PC-3 (cell line): ENCODE measurements at regions not wholly inside any gene's neighbourhood (a gene's known extent, or its start where the extent isn't known, plus 50 kb on each side); places are given as distances from the start of the nearest gene placed in this dataset.
A peak's percentile ranks its signal among the peaks of the same experiment; 100 is the strongest.

Experiments used
- ATAC-seq: fragments of 200-7000 bp; cut with Tn5 transposase; 2 replicates; pipeline ENCODE4 v1.9.1; 2020; ENCODE audit warnings: mild to moderate bottlenecking, moderate library complexity
- BruUV-seq: library from RNA; stranded (reverse); fragments of 400-500 nt; replicated peaks from 2 replicates; lab custom pipeline; 2021; lab: Mats Ljungman, UMichigan
- CTCF ChIA-PET: fragments of 300-600 bp; sonication (Branson Sonifier 250); formaldehyde crosslinking; loops from one replicate; lab custom pipeline; 2022; ENCODE audit warnings: antibody characterized with exemption; lab: Charles Lee
- POLR2A ChIA-PET: fragments of 300-600 bp; sonication (Branson Sonifier 250); formaldehyde crosslinking; loops from one replicate; lab custom pipeline; 2022; ENCODE audit warnings: antibody characterized with exemption; ENCODE audit not compliant: unreplicated experiment; lab: Charles Lee
- DNase-seq: peaks from one replicate; pipeline ENCODE4 v3.0.0-alpha.2; 2015
- H2AFZ ChIP-seq: fragments of 300-600 bp; sonication (generic); 2 replicates; pipeline ENCODE4 v1.6.0; 2016; ENCODE audit warnings: antibody characterized with exemption, low read length
- H3F3A ChIP-seq: fragments of 300-600 bp; sonication (generic); one replicate; pipeline ENCODE4 v1.6.0; 2017; ENCODE audit warnings: antibody characterized with exemption, low read length, control low read depth, mild to moderate bottlenecking; ENCODE audit not compliant: unreplicated experiment
- H3K27ac ChIP-seq: fragments of 300-600 bp; sonication (generic); 2 replicates; pipeline ENCODE4 v1.5.1; 2016; ENCODE audit warnings: mild to moderate bottlenecking, low read length
- H3K27me3 ChIP-seq: fragments of 300-600 bp; sonication (generic); 2 replicates; pipeline ENCODE4 v1.6.1; 2016; ENCODE audit warnings: low read length, mixed read lengths
- H3K36me3 ChIP-seq: fragments of 300-600 bp; sonication (generic); 2 replicates; pipeline ENCODE4 v1.6.1; 2016; ENCODE audit warnings: low read depth, mixed run types, low read length, mixed read lengths
- H3K4me1 ChIP-seq: fragments of 300-600 bp; sonication (generic); 2 replicates; pipeline ENCODE4 v1.5.1; 2016; ENCODE audit warnings: low read length; ENCODE audit not compliant: insufficient read depth
- H3K4me2 ChIP-seq: fragments of 300-600 bp; sonication (generic); 2 replicates; pipeline ENCODE4 v1.6.0; 2016; ENCODE audit warnings: low read length
- H3K4me3 ChIP-seq: fragments of 300-600 bp; sonication (generic); 2 replicates; pipeline ENCODE4 v1.5.1; 2016; ENCODE audit warnings: mild to moderate bottlenecking, low read length, mixed read lengths
- H3K79me2 ChIP-seq: fragments of 300-600 bp; sonication (generic); 2 replicates; pipeline ENCODE4 v1.6.1; 2017; ENCODE audit warnings: low read length, mixed read lengths
- H3K9ac ChIP-seq: fragments of 300-600 bp; sonication (generic); 2 replicates; pipeline ENCODE4 v1.6.0; 2016; ENCODE audit warnings: mild to moderate bottlenecking, low read length
- H3K9me2 ChIP-seq: fragments of 300-600 bp; sonication (generic); replicated peaks from 2 replicates; pipeline ENCODE4 v1.6.1; 2016; ENCODE audit warnings: mixed run types, low read length, mixed read lengths
- H3K9me3 ChIP-seq: fragments of 300-600 bp; sonication (generic); 2 replicates; pipeline ENCODE4 v1.6.1; 2016; ENCODE audit warnings: low read length, mixed read lengths
- H4K20me1 ChIP-seq: fragments of 300-600 bp; sonication (generic); 2 replicates; pipeline ENCODE4 v1.6.1; 2016; ENCODE audit warnings: low read length, mixed read lengths
- CTCF ChIP-seq: fragments of 300-600 bp; sonication (generic); conservative IDR thresholded peaks from 2 replicates; pipeline ENCODE4 v1.5.1; 2017; ENCODE audit warnings: antibody characterized with exemption, low read depth, mild to moderate bottlenecking, low read length
- EZH2 ChIP-seq: fragments of 300-600 bp; sonication (generic); IDR thresholded peaks from one replicate; pipeline ENCODE4 v1.6.1; 2017; ENCODE audit warnings: antibody characterized with exemption, mild to moderate bottlenecking, low read length; ENCODE audit not compliant: unreplicated experiment
- EZH2phosphoT487 ChIP-seq: fragments of 300-600 bp; sonication (generic); IDR thresholded peaks from 2 replicates; pipeline ENCODE4 v1.6.1; 2018; ENCODE audit warnings: mild to moderate bottlenecking, antibody characterized with exemption, low read length, borderline replicate concordance
- intact Hi-C: fragments of 100-400 bp; cut with micrococcal nuclease; formaldehyde crosslinking; loops from 2 replicates; pipeline ENCODE4 v1.9.0; 2023

GRCh38 chr14:59103396-59103795 is 85.1 kb upstream of the DAAM1 start:
- Histone ChIP-seq H3K9me3 (no peaks in the 10 kb centered on the region), H3K4me2 (no peak overlapping the region), H3K36me3 (no peaks in the 10 kb centered on the region), H2AFZ (no peak overlapping the region), H3K27me3 (peaks cover 47% of the 10 kb centered on the region), H3K4me1 (peaks cover 5% of the 10 kb centered on the region), H4K20me1 (no peaks in the 10 kb centered on the region), H3K9ac (no peak overlapping the region), H3K27ac (no peak overlapping the region), H3K4me3 (no peak overlapping the region), H3K79me2 (no peaks in the 10 kb centered on the region), H3F3A (no peaks in the 10 kb centered on the region), H3K9me2 (peaks cover 7% of the 10 kb centered on the region; the same call in 1 of the 2 replicates)
- TF ChIP-seq EZH2phosphoT487 (no peak), CTCF (no peak), EZH2 (no peak)
- ChIA-PET POLR2A (no interaction called here), CTCF (no interaction called here)
- intact Hi-C loops, result no loop called here
- DNase-seq (no peak), ATAC-seq (no peak)
- no TSS peak for BruUV-seq

- TF ChIP-seq EZH2, result no peak
- TF ChIP-seq CTCF, result no peak
- no peak for TF ChIP-seq EZH2phosphoT487
- no peaks in the 10 kb centered on the region for H3K36me3 ChIP-seq
- POLR2A ChIA-PET, result no interaction called here
- no peak for ATAC-seq
- H3K27ac ChIP-seq, result no peak overlapping the region
- H3K9me3 ChIP-seq, result no peaks in the 10 kb centered on the region
- DNase-seq, result no peak
- H3K27me3 ChIP-seq, result peaks cover 25% of the 10 kb centered on the region
- no peak overlapping the region for H3K9ac ChIP-seq
- BruUV-seq, result no TSS peak
- no peaks in the 10 kb centered on the region for H3K79me2 ChIP-seq
- H4K20me1 ChIP-seq, result no peaks in the 10 kb centered on the region
- H3K4me1 ChIP-seq, result no peaks in the 10 kb centered on the region
- CTCF ChIA-PET, result no interaction called here
- H3F3A ChIP-seq, result no peaks in the 10 kb centered on the region
- H3K4me2 ChIP-seq, result no peak overlapping the region
- H2AFZ ChIP-seq, result no peak overlapping the region
- no peak overlapping the region for H3K4me3 ChIP-seq
- intact Hi-C loops, result no loop called here
- H3K9me2 ChIP-seq, result no peaks in the 10 kb centered on the region
These were observed 80.6 kb upstream of the DAAM1 start for GRCh38 chr14:59107819-59108218.

GRCh38 chr14:59116984-59117415 is 71.5 kb upstream of the DAAM1 start:
- Histone ChIP-seq H3K27me3 (peaks cover 8% of the 10 kb centered on the region; the same call in 1 of the 2 replicates), H3K36me3 (no peaks in the 10 kb centered on the region), H3K4me2 (peak overlapping the region; percentile 28), H3K27ac (peak overlapping the region; percentile 76), H3K9me2 (no peaks in the 10 kb centered on the region), H3K4me1 (peaks cover 25% of the 10 kb centered on the region), H4K20me1 (no peaks in the 10 kb centered on the region), H2AFZ (no peak overlapping the region), H3K4me3 (no peak overlapping the region), H3K79me2 (no peaks in the 10 kb centered on the region), H3K9me3 (no peaks in the 10 kb centered on the region), H3F3A (peaks cover 6% of the 10 kb centered on the region), H3K9ac (no peak overlapping the region; the same call in 1 of the 2 replicates)
- CTCF ChIA-PET, result no interaction called here
- POLR2A ChIA-PET, result no interaction called here
- TF ChIP-seq EZH2 (no peak), EZH2phosphoT487 (no peak), CTCF (no peak)
- DNase-seq, result peak; percentile 99
- BruUV-seq, result no TSS peak
- intact Hi-C loops, result loop anchor here (2.0 kb wide), 2 partner anchors 88 to 386 kb away; no protein-coding TSS in a partner anchor
- peak; percentile 93 for ATAC-seq
